GM18873 (cell line): ENCODE measurements at regions not wholly inside any gene's neighbourhood (a gene's known extent, or its start where the extent isn't known, plus 50 kb on each side); places are given as distances from the start of the nearest gene placed in this dataset.

ENCODE experiments used
- ATAC-seq: cut with Tn5 transposase; IDR thresholded peaks from one replicate; pipeline ENCODE4 v1.9.1; 2021; ENCODE audit warnings: mild to moderate bottlenecking, moderate library complexity, moderate number of reproducible peaks; ENCODE audit not compliant: unreplicated experiment, low FRiP score

DNA sequence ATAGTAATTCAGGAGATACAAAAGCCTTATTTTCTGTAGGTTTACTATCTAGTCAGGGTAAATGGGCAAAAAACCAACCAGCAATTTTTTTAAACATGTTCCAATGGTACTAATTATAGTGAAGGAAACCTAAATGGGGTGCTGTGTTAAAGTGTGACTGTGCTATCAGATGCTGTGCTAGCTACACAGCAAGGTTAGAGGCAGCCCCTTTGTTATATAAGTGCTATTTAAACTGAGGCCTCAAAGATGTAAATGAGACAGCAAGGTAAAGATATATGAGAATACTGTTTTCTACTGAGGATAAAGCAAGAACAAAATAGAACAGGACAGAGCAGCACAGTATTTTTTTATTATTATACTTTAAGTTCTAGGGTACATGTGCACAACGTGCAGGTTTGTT lies 305.4 kb upstream of the RGS18 start:
- ATAC-seq: no peak

DNA sequence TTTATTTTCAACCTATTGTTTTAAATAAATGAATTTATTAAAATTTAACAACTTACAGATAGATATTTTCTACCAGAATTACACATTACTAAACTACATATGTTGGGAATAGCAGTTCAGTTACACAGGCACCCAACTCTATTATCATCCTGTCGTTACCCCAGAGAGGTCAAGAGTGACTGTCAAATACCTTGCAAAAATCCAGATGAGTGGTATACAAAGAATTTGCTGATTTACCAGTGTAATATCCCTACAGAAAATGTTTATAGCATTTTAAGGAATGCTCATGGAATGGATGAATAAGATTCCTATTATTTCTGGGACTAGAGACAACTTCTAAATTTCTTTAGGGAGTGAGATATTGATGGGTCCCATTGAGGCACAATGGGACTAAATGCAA lies 300.7 kb upstream of the RGS18 start:
- ATAC-seq: no peak

DNA sequence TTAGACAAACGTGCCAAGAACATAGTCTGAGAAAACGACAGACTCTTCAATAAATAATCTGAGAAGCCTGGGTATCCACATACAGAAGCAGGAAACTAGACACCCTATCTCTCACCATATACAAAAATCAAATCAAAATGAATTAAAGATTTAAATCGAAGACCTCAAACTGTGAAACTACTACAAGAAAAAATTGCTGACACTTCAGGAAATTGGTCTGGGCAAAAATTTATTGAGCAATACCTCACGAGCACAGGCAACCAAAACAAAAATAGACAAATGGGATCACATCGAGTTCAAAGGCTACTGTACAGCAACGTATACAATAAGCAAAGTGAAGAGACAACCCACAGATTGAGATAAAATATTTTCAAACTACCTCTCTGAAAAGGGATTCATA lies 292.8 kb upstream of the RGS18 start:
- ATAC-seq: no peak

DNA sequence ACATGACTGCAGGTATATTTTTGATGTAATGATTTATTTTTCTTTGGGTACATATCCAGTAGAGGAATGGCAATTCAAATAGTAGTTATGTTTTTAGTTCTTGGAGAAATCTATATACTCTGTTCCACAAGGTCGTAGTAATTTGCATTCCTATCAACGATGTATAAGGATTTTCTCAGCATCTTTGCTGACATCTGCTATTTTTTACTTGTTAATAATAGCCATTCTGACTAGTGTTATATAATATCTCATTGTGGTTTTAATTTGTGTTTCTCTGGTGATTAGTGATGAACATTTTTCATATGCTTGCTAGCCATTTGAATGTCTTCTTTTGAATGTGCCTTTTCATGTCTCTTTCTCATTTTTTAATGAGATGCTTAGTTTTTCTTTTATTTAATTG lies 292.1 kb upstream of the RGS18 start:
- no peak for ATAC-seq

DNA sequence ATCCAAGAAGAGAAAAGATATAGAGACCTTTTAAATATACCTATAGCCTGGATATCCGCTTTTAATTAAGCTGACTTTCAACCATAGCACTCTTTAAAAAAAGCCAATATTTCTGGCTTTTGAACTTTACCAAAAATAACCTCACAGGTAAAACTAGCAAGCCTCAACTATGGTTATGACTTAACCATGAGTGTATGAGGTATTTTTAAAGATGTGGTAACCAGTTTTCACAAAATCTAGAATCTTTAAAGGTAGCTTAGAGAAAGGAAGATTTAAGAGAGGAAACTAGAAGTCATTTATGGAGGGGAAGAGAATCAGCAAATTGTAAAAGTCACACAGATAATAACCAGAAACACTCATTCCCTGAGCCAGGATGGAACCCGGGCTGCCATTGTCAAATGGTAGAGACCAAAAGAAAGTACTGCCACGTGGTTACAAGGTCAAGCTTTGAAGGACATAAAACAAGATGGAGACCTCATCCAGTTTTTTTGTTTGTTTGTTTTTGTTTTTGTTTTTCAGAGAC lies 288.4 kb upstream of the RGS18 start:
- no peak for ATAC-seq

DNA sequence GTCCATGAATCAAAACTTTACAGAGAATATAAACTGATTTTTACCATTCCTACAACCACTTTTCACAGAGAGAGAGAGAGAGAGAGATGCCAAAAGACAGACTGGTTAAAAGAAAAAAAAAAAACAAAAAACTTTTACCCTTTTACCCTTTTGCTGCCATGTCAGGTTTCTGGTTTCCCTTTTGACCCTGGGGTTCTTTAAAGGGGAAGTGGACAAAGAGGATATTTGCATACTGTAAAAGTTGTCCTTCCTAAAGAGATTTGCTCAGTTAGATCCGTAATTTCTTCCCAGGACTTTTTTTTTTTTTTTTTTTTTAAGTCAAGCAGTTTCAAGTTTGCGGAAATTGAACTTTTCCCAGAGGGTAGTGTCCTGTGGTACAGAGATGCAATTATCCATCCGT lies 287.8 kb upstream of the RGS18 start:
- ATAC-seq: no peak

DNA sequence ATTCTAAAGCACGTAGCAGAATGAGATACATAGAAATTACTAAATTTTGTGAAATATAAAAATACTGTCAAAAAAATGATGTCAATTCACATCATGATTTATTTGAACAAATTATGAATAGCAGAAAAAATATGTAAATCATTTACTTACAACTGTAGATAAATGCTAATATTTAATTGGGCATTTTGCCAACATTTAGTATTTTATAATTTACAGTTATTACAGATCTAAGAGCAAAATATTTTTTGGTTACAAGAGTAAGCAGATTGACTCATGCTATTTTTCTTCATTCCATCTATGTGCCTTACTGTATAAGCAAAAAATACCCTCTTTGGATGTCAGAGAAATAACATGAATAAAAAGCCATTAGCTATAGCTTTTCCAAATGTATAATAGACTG lies 282.3 kb upstream of the RGS18 start:
- ATAC-seq: no peak

DNA sequence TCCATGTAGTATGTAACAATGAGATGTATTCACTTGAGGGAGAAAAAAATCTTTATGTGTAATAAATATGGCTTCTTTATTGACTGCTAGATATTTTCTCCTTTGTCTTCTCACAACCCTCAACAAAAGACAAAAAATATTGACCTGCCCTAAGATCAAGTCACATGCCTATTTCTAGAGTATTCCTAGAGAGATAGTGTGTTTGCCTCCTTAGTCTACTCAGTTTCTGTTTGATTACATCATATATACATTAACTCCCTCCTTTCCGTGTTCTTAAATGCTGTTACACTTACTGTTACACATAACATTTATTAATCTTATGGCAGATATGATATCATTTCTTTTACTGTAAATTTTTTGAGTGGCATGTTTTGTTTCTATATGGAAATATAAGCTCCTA lies 281.6 kb upstream of the RGS18 start:
- no peak for ATAC-seq

DNA sequence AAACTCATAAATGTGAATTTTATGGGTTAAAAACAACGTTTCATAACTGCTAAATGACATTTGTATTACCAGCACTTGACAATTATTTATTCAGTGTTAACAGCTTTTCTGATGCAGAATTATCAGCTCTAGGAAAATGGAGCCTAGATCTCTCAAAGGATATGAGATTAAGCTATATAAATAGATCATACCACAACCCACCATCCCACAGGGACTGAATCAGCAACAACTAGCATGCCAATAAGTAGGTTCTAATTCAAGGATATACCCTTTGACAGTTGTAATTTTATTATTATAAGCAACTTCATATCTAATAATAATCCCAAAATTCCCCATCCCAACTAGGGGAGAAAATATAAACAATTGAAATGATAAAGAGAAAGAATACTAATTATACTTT lies 275.4 kb upstream of the RGS18 start:
- ATAC-seq: no peak

DNA sequence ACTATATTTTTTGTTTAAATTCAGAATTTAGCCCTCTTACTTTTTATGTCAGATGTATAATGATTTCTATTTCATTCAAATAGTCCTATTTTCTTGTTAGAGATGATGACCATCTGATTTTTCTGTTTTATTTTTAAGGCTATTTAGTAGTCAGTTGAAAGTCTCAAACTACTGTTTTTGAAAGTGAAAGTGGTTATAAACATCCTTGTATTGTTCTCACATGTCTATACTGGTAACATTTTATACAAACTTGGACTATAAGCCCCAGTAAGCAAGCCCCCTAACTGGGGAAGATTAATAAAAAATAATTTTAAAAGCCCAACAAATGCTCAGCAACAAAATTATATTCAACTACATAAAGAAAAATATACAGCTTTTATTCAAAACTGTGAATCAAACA lies 271.3 kb upstream of the RGS18 start:
- no peak for ATAC-seq

DNA sequence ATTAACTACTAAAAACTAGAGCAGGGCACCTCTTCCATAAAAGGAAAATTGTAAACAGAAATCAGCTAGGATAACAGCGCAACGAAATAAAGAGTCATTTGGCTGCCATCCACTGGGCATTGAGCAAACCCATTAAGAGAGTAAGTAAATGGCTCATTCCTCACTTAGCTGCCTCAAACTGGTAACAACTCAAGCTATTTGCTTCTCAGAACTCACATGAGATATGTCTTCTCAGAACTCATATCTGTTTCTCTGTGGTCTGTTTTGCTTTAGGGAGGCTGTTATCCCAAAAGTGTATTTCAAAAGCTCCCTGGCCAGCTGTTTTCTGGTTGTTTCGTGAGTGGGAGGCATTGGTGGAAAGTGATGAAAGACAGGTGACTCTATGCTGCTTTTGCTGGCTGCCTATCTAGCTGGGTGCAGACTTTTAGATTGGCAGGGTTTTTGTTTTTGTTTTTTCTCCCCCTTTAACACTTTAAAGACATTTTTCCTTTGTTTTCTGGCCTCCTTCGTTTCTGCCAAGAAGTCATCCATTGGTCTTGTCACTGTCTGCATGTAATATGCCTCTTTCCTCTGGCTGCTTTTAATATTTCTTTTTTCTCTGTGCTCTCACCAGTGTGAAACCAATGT lies 269.2 kb upstream of the RGS18 start:
- ATAC-seq: no peak

DNA sequence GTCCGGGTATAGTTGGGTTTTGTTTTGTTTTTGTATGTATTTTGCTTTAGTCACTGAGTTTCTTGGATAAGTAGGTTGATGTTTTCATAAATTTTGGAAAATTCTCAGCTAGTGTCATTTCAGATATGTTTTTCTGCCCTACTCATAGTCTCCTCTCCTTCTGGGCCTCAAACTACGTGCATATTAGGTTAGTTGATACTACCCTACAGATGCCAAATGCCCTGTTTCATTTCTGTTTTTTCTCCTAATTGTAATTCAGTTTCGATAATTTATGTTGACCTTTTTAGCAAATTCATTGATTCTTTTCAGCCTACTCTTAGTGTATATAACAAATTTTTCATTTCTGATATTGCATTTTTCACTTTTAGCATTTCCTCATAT lies 268.6 kb upstream of the RGS18 start:
- ATAC-seq: no peak

DNA sequence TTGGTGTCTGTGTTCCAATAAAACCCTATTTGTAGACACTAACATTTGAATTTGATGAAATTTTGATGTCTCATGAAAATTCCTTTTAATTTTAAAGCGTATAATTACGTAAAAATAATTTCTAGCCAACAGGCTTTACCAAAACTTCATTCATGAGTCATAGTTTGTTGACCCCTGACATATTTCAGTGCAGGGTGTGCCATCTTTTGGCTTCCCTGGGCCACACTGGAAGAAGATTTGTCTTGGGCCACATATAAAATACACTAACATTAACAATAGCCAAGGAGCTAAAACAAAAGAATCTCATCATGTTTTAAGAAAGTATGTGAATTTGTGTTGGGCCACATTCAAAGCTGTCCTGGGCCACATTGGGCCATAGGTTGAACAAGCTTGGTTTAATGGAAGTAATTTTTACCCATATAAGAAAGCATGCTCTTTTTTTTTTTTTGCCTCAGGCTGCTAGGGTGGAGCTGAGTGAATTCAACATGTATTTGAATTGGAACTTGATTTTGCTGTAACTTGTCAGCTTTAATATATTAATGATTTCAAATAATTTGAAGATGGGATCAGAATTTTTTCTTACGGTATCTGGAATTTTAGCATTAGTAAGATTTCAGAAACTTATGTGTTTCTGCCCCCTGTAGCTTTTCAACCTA lies 267.7 kb upstream of the RGS18 start:
- no peak for ATAC-seq

DNA sequence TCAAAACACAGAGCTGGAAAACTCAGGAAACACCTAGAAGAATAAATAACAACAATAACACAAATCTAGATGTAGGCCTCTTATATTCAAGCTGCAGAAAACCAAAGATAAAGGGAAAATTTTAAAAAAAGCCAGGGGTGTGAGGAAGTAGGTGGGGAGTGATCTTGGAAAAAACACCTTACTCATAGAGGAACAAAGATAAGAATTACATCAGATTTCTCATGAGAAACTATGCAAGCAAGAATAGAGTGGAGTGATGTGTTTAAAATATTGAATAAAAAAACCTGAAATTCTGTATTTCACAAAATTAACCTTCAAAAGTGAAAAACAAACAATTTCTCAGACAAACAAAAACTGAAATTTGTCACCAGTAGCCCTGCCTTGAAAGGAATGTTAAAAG lies 265.5 kb upstream of the RGS18 start:
- no peak for ATAC-seq

DNA sequence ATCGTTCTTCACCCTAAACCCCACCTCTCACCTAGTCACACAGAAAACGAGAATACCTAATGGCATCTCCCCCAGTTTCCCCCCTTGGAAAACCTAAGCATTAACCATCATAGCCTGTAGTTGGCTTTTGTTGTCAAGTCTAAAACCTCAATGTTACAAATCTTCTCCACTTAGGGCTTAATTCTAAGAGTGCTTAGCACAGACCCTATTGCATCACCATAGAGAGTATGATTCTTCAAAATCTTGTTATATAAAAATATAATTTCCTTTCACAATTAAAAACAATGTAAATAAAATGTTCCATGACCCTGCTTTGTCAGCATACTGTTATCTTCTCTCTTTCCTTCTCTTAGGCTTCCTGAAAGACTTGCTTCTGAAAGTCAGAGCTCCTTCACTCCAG lies 263.2 kb upstream of the RGS18 start:
- ATAC-seq: no peak

DNA sequence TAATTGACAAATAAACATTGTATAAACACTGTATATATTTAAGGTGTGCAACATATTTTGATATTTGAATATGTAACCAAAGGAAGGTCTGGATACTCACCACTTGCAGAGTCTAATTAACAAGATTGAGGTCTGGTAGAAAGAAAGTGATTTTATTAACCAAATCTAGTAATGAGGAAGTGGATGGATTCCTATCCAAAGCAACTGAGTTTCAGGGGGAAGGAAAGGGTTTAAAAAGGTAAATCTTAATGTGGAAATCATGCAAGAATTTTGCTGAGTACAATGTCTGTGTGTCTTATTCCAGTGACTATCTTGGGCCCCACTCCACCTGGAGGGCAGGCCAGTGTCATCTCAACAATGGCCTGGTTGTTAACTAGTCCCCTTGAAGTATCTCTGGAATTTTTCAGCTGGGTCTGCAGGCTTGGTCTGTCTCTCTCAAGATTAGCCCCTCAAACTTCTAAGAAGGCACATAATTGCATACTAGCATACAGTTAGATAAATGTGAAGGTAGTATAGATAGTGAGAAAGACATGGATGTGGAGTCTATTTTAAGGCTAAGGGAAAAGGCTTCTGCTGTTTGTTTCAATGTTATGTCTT lies 262.7 kb upstream of the RGS18 start:
- ATAC-seq: no peak

DNA sequence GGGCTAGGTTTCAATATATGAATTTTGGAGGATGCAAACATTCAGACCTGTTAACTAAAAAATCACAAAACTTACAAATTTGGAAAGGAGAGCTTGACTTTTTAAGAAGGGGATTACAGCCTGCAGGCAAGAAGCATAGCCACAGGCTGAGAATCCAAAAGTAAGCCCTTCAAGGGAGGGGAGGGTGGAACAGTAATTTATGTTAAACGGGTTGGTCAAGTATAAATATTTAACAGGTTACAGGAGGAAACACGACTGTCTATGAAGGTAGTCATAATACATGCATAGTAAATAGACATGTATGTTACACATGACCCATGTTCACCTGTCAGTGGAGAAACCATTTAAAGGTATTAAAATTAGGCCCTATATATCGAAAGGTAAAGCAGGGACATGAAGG lies 261.1 kb upstream of the RGS18 start:
- no peak for ATAC-seq

DNA sequence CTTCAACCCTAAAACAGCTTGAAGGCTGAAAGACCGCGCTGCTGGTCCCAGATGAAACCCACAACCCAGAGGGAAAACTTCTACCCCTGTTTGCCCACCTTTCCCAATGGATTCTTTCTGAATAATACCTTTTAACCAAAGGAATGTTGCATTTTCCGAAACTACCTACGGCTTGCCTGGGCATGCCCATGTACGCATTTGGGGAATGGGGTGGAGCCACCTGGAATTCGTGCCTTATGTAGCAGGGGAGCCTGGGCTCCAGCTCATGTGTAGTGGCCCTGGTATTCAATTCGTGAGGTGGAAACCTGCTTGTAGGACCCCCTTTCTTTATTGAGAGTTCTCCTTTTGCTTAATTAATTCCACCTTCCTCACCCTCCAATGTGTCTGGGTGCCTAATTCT lies 256.6 kb upstream of the RGS18 start:
- no peak for ATAC-seq

DNA sequence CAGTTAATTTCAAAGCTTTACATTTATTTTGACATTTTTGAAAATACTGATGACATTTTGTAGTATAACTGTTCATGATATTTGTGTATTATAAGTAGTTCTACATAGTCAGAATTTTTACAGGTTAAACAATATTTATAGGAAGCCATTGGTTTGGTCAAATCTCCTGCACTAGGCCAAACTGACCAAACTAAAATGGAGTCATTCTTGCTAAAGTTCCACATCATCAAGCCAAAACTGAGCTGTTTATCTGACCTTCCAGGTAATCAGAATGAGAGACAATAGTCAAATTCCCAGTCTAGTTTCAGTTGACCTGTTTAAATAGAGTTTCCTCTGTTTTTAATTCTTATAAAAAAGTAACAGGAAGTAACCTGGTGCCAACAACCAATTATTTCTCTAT lies 253.3 kb upstream of the RGS18 start:
- ATAC-seq: no peak

DNA sequence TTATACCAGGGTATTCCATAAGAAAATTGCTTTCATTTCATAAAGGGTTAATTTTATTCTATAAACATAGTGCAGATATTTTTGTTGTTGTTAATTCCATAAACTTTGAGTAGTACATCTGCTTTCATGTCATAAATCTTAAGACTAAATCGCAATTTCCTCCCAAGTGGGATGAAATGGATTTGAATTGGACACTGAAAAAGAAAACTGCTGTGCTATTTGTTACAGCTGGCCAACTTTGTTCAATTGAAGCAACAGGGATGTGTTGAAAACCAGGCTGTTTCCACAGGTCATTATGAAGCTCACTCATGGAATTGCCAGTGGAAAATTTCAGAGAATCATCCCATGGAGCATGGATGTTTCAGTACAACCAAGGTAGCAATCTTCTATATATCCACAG lies 252.5 kb upstream of the RGS18 start:
- no peak for ATAC-seq

DNA sequence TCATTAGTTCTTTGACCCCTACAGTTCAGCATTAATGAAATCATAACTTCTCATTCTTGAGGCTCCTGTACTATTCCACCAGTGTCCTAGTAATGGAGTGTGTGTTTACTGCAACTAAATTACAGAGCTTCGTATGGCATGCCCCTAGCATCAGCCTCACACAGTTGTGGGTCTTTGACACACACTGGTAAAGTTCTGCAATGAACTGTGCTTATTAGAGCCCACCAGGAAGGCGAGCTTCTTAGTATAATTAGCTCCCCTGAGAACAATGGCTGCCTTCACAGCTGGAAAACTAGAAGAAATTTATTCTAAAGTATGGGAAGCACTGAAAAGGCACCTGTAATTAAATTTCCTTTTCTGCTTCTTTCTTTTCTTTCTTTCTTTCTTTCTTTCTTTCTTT lies 251.1 kb upstream of the RGS18 start:
- no peak for ATAC-seq

DNA sequence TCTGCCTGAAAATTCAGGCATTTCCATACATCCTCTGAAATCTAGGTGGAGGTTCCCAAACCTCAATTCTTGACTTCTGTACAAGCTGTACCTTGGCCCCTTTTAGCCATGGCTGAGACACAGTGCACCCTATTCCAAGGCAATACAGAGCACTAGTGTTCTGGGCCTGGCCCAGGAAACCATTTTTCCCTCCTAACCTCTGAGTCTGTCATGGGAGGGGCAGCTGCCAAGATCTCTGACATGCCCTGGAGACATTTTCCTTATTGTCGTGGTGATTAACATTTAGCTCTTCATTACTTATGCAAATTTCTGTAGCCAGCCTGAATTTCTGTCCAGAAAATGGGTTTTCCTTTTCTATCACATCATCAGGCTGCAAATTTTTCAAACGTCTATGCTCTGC lies 248.0 kb upstream of the RGS18 start:
- ATAC-seq: no peak
